HEK293T (cell line): ENCODE measurements at regions not wholly inside any gene's neighbourhood (a gene's known extent, or its start where the extent isn't known, plus 50 kb on each side); places are given as distances from the start of the nearest gene placed in this dataset.

Source experiments
- SP1 ChIP-seq: fragments of 450-650 bp; IDR thresholded peaks from 2 replicates; pipeline ENCODE4 v1.6.1; 2017
- TARDBP ChIP-seq: fragments of 450-650 bp; IDR thresholded peaks from 2 replicates; pipeline ENCODE4 v1.6.1; 2016

DNA sequence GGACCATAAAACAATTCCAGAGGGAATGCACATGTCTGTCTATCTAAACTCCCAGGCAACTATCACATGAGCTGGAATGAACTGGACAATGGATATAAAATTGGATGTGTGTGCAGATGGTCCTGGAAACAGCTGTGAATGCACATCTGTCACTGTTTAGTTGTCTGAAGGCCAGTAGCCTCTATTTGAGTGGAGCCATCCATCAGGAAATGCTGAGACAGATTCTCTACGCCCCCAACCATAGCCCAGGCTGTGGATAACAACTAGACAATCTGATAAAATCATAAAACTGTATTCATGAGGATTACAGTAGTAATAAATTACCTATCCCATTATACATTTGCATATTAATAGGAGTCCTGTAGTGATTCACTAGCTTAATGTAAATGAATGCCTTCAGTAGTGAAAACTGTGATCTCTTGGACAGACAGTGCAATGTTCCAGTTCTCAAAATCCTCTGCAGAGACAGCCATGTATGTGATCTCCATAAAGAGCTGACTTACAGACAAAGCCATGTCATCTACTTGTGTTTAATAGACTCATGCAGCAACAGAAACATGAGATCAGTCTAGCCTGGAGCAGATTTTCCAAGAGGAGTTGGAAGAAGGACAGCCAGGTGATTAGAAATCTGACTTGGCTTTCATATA is 907.6 kb downstream of the KCNMA1 start:
- no peak for TF ChIP-seq SP1
- TF ChIP-seq TARDBP, result no peak
